ENCODE measurements at regions not wholly inside any gene's neighbourhood (a gene's known extent, or its start where the extent isn't known, plus 50 kb on each side); places are given as distances from the start of the nearest gene placed in this dataset.

GRCh38 chr11:116344601-116345000 is 428.2 kb downstream of the BUD13 start:
- Histone ChIP-seq H2AFZ (no peak overlapping the region), H3K27ac (ENCODE audit: low read depth) (no peak overlapping the region), H3K9me2 (ENCODE audit: insufficient read depth) (peaks cover 4% of the 10 kb centered on the region; the same call in 1 of the 2 replicates), H3K27me3 (ENCODE audit: insufficient read depth) (no peaks in the 10 kb centered on the region), H3K4me1 (ENCODE audit: insufficient read depth) (no peaks in the 10 kb centered on the region), H3F3A (replicated peaks; ENCODE audit: low read depth) (no peaks in the 10 kb centered on the region), H3K79me2 (replicated peaks; ENCODE audit: insufficient read depth) (no peaks in the 10 kb centered on the region), H4K20me1 (replicated peaks; ENCODE audit: insufficient read depth) (no peaks in the 10 kb centered on the region), H3K36me3 (ENCODE audit: insufficient read depth) (no peaks in the 10 kb centered on the region), H3K4me3 (no peak overlapping the region), H3K4me2 (no peak overlapping the region)
- Mint-ChIP-seq H3K27ac (no peak overlapping the region), H3K9me3 (peaks cover 25% of the 10 kb centered on the region), H3K4me1 (no peaks in the 10 kb centered on the region; the same call in 2 of the 3 replicates), H3K27me3 (ENCODE audit: insufficient read depth, low read depth, poor library complexity) (peaks cover 5% of the 10 kb centered on the region), H3K4me3 (no peak overlapping the region), H3K36me3 (ENCODE audit: low read depth) (peaks cover 21% of the 10 kb centered on the region)
- TF ChIP-seq ZNF331 (CRISPR knock-in tag; IDR thresholded peaks at IDR 0.05; ENCODE audit: low read depth) (no peak), EZH2 (IDR thresholded peaks at IDR 0.05; ENCODE audit: low read depth, unreplicated experiment) (no peak), CREB1 (CRISPR knock-in tag; IDR thresholded peaks at IDR 0.05; ENCODE audit: low read depth) (no peak), POLR2AphosphoS5 (IDR thresholded peaks at IDR 0.05; ENCODE audit: low read depth) (no peak), STAT1 (IDR thresholded peaks at IDR 0.05; ENCODE audit: unreplicated experiment) (no peak), EZH2phosphoT487 (IDR thresholded peaks at IDR 0.05; ENCODE audit: unreplicated experiment) (no peak), JUNB (IDR thresholded peaks at IDR 0.05; ENCODE audit: unreplicated experiment) (no peak)
- TF ChIP-seq, protein P1, sequence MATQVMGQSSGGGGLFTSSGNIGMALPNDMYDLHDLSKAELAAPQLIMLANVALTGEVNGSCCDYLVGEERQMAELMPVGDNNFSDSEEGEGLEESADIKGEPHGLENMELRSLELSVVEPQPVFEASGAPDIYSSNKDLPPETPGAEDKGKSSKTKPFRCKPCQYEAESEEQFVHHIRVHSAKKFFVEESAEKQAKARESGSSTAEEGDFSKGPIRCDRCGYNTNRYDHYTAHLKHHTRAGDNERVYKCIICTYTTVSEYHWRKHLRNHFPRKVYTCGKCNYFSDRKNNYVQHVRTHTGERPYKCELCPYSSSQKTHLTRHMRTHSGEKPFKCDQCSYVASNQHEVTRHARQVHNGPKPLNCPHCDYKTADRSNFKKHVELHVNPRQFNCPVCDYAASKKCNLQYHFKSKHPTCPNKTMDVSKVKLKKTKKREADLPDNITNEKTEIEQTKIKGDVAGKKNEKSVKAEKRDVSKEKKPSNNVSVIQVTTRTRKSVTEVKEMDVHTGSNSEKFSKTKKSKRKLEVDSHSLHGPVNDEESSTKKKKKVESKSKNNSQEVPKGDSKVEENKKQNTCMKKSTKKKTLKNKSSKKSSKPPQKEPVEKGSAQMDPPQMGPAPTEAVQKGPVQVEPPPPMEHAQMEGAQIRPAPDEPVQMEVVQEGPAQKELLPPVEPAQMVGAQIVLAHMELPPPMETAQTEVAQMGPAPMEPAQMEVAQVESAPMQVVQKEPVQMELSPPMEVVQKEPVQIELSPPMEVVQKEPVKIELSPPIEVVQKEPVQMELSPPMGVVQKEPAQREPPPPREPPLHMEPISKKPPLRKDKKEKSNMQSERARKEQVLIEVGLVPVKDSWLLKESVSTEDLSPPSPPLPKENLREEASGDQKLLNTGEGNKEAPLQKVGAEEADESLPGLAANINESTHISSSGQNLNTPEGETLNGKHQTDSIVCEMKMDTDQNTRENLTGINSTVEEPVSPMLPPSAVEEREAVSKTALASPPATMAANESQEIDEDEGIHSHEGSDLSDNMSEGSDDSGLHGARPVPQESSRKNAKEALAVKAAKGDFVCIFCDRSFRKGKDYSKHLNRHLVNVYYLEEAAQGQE (IDR thresholded peaks at IDR 0.05; ENCODE audit: unreplicated experiment) = no peak
- DNase-seq (ENCODE audit: low spot score) (no peak), ATAC-seq (no peak)

DNA sequence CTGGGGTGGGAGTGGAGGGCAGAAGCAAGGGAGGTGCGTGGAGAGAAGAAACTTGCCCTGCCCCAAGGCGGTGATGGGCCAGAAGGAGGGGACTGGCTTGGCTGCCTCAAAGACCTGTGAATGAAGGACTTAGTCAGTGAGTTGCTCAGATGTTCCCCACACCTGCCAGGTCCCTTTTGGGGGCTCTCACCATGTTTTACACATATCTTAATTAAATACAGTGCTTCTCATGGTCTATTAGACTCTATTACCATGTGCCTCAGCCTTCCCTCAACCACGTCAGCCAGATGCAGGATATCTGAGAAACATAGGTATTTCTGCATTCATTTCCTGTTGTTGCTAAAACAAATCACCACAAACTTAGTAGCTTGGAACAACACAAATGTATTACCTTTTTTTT is 429.5 kb downstream of the BUD13 start:
- peaks cover 4% of the 10 kb centered on the region; the same call in 1 of the 2 replicates for H3K9me2 ChIP-seq (ENCODE audit: insufficient read depth)
- no peak overlapping the region for H3K4me3 Mint-ChIP-seq
- H4K20me1 ChIP-seq (replicated peaks; ENCODE audit: insufficient read depth) = no peaks in the 10 kb centered on the region
- peaks cover 13% of the 10 kb centered on the region for H3K36me3 Mint-ChIP-seq (ENCODE audit: low read depth)
- DNase-seq (ENCODE audit: low spot score) = no peak
- H3K9me3 Mint-ChIP-seq = peaks cover 19% of the 10 kb centered on the region
- H2AFZ ChIP-seq = no peak overlapping the region
- no peaks in the 10 kb centered on the region; the same call in 2 of the 3 replicates for H3K4me1 Mint-ChIP-seq
- H3K4me3 ChIP-seq = no peak overlapping the region
- H3K27ac Mint-ChIP-seq = no peak overlapping the region
- no peaks in the 10 kb centered on the region for H3K79me2 ChIP-seq (replicated peaks; ENCODE audit: insufficient read depth)
- ATAC-seq = no peak
- no peaks in the 10 kb centered on the region for H3K4me1 ChIP-seq (ENCODE audit: insufficient read depth)
- H3K36me3 ChIP-seq (ENCODE audit: insufficient read depth) = no peaks in the 10 kb centered on the region
- no peak overlapping the region for H3K4me2 ChIP-seq
- no peaks in the 10 kb centered on the region for H3K27me3 ChIP-seq (ENCODE audit: insufficient read depth)
- H3K27ac ChIP-seq (ENCODE audit: low read depth) = no peak overlapping the region
- H3F3A ChIP-seq (replicated peaks; ENCODE audit: low read depth) = no peaks in the 10 kb centered on the region
- no peaks in the 10 kb centered on the region for H3K27me3 Mint-ChIP-seq (ENCODE audit: insufficient read depth, low read depth, poor library complexity)
- TF ChIP-seq CREB1 (CRISPR knock-in tag; IDR thresholded peaks at IDR 0.05; ENCODE audit: low read depth) = no peak
- TF ChIP-seq EZH2phosphoT487 (IDR thresholded peaks at IDR 0.05; ENCODE audit: unreplicated experiment) = no peak
- no peak for TF ChIP-seq ZNF114 (CRISPR knock-in tag; IDR thresholded peaks at IDR 0.05)
- TF ChIP-seq, protein P1 (IDR thresholded peaks at IDR 0.05; ENCODE audit: unreplicated experiment) = no peak
- no peak for TF ChIP-seq STAT1 (IDR thresholded peaks at IDR 0.05; ENCODE audit: unreplicated experiment)
- no peak for TF ChIP-seq JUNB (IDR thresholded peaks at IDR 0.05; ENCODE audit: unreplicated experiment)
- no peak for TF ChIP-seq ZNF331 (CRISPR knock-in tag; IDR thresholded peaks at IDR 0.05; ENCODE audit: low read depth)
- TF ChIP-seq EZH2 (IDR thresholded peaks at IDR 0.05; ENCODE audit: low read depth, unreplicated experiment) = no peak
- TF ChIP-seq, protein P2, sequence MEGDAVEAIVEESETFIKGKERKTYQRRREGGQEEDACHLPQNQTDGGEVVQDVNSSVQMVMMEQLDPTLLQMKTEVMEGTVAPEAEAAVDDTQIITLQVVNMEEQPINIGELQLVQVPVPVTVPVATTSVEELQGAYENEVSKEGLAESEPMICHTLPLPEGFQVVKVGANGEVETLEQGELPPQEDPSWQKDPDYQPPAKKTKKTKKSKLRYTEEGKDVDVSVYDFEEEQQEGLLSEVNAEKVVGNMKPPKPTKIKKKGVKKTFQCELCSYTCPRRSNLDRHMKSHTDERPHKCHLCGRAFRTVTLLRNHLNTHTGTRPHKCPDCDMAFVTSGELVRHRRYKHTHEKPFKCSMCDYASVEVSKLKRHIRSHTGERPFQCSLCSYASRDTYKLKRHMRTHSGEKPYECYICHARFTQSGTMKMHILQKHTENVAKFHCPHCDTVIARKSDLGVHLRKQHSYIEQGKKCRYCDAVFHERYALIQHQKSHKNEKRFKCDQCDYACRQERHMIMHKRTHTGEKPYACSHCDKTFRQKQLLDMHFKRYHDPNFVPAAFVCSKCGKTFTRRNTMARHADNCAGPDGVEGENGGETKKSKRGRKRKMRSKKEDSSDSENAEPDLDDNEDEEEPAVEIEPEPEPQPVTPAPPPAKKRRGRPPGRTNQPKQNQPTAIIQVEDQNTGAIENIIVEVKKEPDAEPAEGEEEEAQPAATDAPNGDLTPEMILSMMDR (conservative IDR thresholded peaks at IDR 0.05; ENCODE audit: low read depth in 2 of 2) = no peak
- TF ChIP-seq NANOG (IDR thresholded peaks at IDR 0.05; ENCODE audit: borderline replicate concordance) = no peak
- TF ChIP-seq POLR2AphosphoS5 (IDR thresholded peaks at IDR 0.05; ENCODE audit: low read depth) = no peak
- TF ChIP-seq, protein P3, sequence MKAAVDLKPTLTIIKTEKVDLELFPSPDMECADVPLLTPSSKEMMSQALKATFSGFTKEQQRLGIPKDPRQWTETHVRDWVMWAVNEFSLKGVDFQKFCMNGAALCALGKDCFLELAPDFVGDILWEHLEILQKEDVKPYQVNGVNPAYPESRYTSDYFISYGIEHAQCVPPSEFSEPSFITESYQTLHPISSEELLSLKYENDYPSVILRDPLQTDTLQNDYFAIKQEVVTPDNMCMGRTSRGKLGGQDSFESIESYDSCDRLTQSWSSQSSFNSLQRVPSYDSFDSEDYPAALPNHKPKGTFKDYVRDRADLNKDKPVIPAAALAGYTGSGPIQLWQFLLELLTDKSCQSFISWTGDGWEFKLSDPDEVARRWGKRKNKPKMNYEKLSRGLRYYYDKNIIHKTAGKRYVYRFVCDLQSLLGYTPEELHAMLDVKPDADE (IDR thresholded peaks at IDR 0.05) = no peak
